AG04449 (cell line): ENCODE measurements at regions not wholly inside any gene's neighbourhood (a gene's known extent, or its start where the extent isn't known, plus 50 kb on each side); places are given as distances from the start of the nearest gene placed in this dataset.

ENCODE experiments used
- CTCF ChIA-PET: fragments of 350-600 bp; formaldehyde crosslinking; extraction: SDS; loops from one replicate; lab custom pipeline; 2021; ENCODE audit warnings: antibody characterized with exemption; lab: Yijun Ruan, JAX
- POLR2A ChIA-PET: fragments of 400-600, 350-600 bp; formaldehyde crosslinking; extraction: SDS; loops from one replicate; lab custom pipeline; 2020; ENCODE audit warnings: antibody characterized with exemption, inconsistent platforms; lab: Yijun Ruan, JAX
- DNase-seq: peaks from one replicate; pipeline ENCODE4 v3.0.0-alpha.2; 2010; ENCODE audit warnings: low read depth, low spot score
- H3K4me3 ChIP-seq: 2 replicates; pipeline ENCODE4 v1.5.1; 2011; ENCODE audit warnings: low read depth, mild to moderate bottlenecking, control low read depth, low read length
- CTCF ChIP-seq: IDR thresholded peaks from one replicate; pipeline ENCODE4 v1.5.1; 2011; ENCODE audit warnings: mild to moderate bottlenecking, moderate library complexity, low read length, control low read depth, inconsistent platforms; ENCODE audit not compliant: insufficient read depth; ENCODE audit errors: missing control alignments

- no peak for TF ChIP-seq CTCF
- DNase-seq: no peak
- CTCF ChIA-PET: interaction anchor here (1.1 kb wide), 1 partner anchor 8 kb away, joined by 4 read pairs; no protein-coding TSS in a partner anchor
- POLR2A ChIA-PET: no interaction called here
- H3K4me3 ChIP-seq: no peak overlapping the region
These were observed 253.8 kb upstream of the CADM1 start for GRCh38 chr11:115758011-115758410.

- ChIA-PET CTCF (interaction anchor here (1.4 kb wide), 1 partner anchor 12 kb away, joined by 4 read pairs; no protein-coding TSS in a partner anchor), POLR2A (no interaction called here)
These were observed 247.2 kb upstream of the CADM1 start for GRCh38 chr11:115751243-115752015.

GRCh38 chr11:115745610-115746512 is 241.6 kb upstream of the CADM1 start:
- CTCF ChIA-PET: no interaction called here
- TF ChIP-seq CTCF: no peak
- H3K4me3 ChIP-seq: no peak overlapping the region
- DNase-seq: no peak
- POLR2A ChIA-PET: no interaction called here

More at GRCh38 chr11:115751243-115752015, 247.2 kb upstream of the CADM1 start:
- H3K4me3 ChIP-seq: no peak overlapping the region
- TF ChIP-seq CTCF: no peak
- no peak for DNase-seq

- DNase-seq: no peak
- no peak for TF ChIP-seq CTCF
- POLR2A ChIA-PET: no interaction called here
- CTCF ChIA-PET: no interaction called here
- H3K4me3 ChIP-seq: no peak overlapping the region
These were observed 240.9 kb upstream of the CADM1 start for GRCh38 chr11:115745066-115745465.

GRCh38 chr11:115743719-115744118 is 239.5 kb upstream of the CADM1 start:
- no peak for TF ChIP-seq CTCF
- DNase-seq: no peak
- no peak overlapping the region for H3K4me3 ChIP-seq
- CTCF ChIA-PET: no interaction called here
- POLR2A ChIA-PET: no interaction called here
